GM19239 (cell line): ENCODE measurements at regions not wholly inside any gene's neighbourhood (a gene's known extent, or its start where the extent isn't known, plus 50 kb on each side); places are given as distances from the start of the nearest gene placed in this dataset.
"Not testable (repeated sequence)": the region's sequence is repeated elsewhere in the genome, so short reads cannot be mapped to it uniquely, and the experiment has no call there.

Experiments
- DNase-seq: peaks from one replicate; pipeline ENCODE4 v3.0.0; 2011; ENCODE audit warnings: low spot score; ENCODE audit not compliant: insufficient read length
- FAIRE-seq: peaks from 2 replicates; lab custom pipeline; 2011; peaks lifted over from hg19 to GRCh38; lab: Jason Lieb, UNC

- DNase-seq (no peak), FAIRE-seq (no peak)
Observed at GRCh38 chrX:138889149-138889548, 177.6 kb upstream of the FGF13 start.

- no peak for FAIRE-seq
Observed at GRCh38 chrX:138886769-138887168, 175.3 kb upstream of the FGF13 start.

GRCh38 chrX:138885886-138886285 is 174.4 kb upstream of the FGF13 start:
- DNase-seq (no peak), FAIRE-seq (no peak)

More at GRCh38 chrX:138886769-138887168, 175.3 kb upstream of the FGF13 start:
- DNase-seq = no peak

GRCh38 chrX:138880293-138880692 is 168.8 kb upstream of the FGF13 start:
- DNase-seq, FAIRE-seq: not testable (repeated sequence)

- no peak for FAIRE-seq
Observed at GRCh38 chrX:138877746-138878145, 166.2 kb upstream of the FGF13 start.

GRCh38 chrX:138875472-138875871 is 164.0 kb upstream of the FGF13 start:
- FAIRE-seq (no peak), DNase-seq (no peak)

More at GRCh38 chrX:138877746-138878145, 166.2 kb upstream of the FGF13 start:
- no peak for DNase-seq

GRCh38 chrX:138874271-138874935 is 162.9 kb upstream of the FGF13 start:
- no peak for FAIRE-seq

GRCh38 chrX:138873640-138874039 is 162.1 kb upstream of the FGF13 start:
- not testable (repeated sequence) for FAIRE-seq, DNase-seq

More at GRCh38 chrX:138874271-138874935, 162.9 kb upstream of the FGF13 start:
- no peak for DNase-seq

GRCh38 chrX:138872537-138872936 is 161.0 kb upstream of the FGF13 start:
- FAIRE-seq = no peak
- no peak for DNase-seq

- DNase-seq (no peak), FAIRE-seq (no peak)
Observed at GRCh38 chrX:138871739-138872138, 160.2 kb upstream of the FGF13 start.

- no peak for DNase-seq
- FAIRE-seq = no peak
Observed at GRCh38 chrX:138866643-138867042, 155.1 kb upstream of the FGF13 start.

- no peak for FAIRE-seq
- DNase-seq = no peak
Observed at GRCh38 chrX:138865093-138865649, 153.7 kb upstream of the FGF13 start.

- no peak for FAIRE-seq
- no peak for DNase-seq
Observed at GRCh38 chrX:138859421-138859820, 147.9 kb upstream of the FGF13 start.

GRCh38 chrX:138858951-138859350 is 147.4 kb upstream of the FGF13 start:
- FAIRE-seq (no peak), DNase-seq (no peak)

- no peak for FAIRE-seq
- DNase-seq = no peak
Observed at GRCh38 chrX:138858438-138858837, 146.9 kb upstream of the FGF13 start.

- FAIRE-seq (no peak), DNase-seq (no peak)
Observed at GRCh38 chrX:138856881-138857604, 145.5 kb upstream of the FGF13 start.

- DNase-seq (no peak), FAIRE-seq (no peak)
Observed at GRCh38 chrX:138853936-138854335, 142.4 kb upstream of the FGF13 start.

GRCh38 chrX:138849521-138849920 is 138.0 kb upstream of the FGF13 start:
- no peak for DNase-seq
- no peak for FAIRE-seq

GRCh38 chrX:138847930-138848329 is 136.4 kb upstream of the FGF13 start:
- DNase-seq (no peak), FAIRE-seq (no peak)

- DNase-seq (no peak), FAIRE-seq (no peak)
Observed at GRCh38 chrX:138845786-138846185, 134.3 kb upstream of the FGF13 start.

- FAIRE-seq, DNase-seq: not testable (repeated sequence)
Observed at GRCh38 chrX:138807400-138807799, 95.9 kb upstream of the FGF13 start.
